ENCODE measurements at regions not wholly inside any gene's neighbourhood (a gene's known extent, or its start where the extent isn't known, plus 50 kb on each side); places are given as distances from the start of the nearest gene placed in this dataset.
"Not testable (repeated sequence)": the region's sequence is repeated elsewhere in the genome, so short reads cannot be mapped to it uniquely, and the experiment has no call there.

- ChIA-PET CTCF (no interaction called here), POLR2A (no interaction called here)
- no peak for TF ChIP-seq CTCF (IDR thresholded peaks at IDR 0.05; ENCODE audit: insufficient read depth, low read depth, low read length)
- H3K4me3 ChIP-seq (ENCODE audit: low read depth, low read length): no peak overlapping the region
- DNase-seq (ENCODE audit: low read depth): no peak
- H3K36me3 ChIP-seq (ENCODE audit: control insufficient read depth, insufficient read depth, low read length): no peaks in the 10 kb centered on the region
- H3K27me3 ChIP-seq (ENCODE audit: control insufficient read depth, insufficient read depth, low read length): no peaks in the 10 kb centered on the region
These were observed 215.9 kb downstream of the MEX3B start for GRCh38 chr15:81829918-81830317.

- no peak for TF ChIP-seq CTCF (IDR thresholded peaks at IDR 0.05; ENCODE audit: insufficient read depth, low read depth, low read length)
- ChIA-PET CTCF (no interaction called here), POLR2A (no interaction called here)
- Histone ChIP-seq H3K27me3 (ENCODE audit: control insufficient read depth, insufficient read depth, low read length) (no peaks in the 10 kb centered on the region), H3K4me3 (ENCODE audit: low read depth, low read length) (no peak overlapping the region), H3K36me3 (ENCODE audit: control insufficient read depth, insufficient read depth, low read length) (no peaks in the 10 kb centered on the region)
- no peak for DNase-seq (ENCODE audit: low read depth)
These were observed 217.7 kb downstream of the MEX3B start for GRCh38 chr15:81828135-81828534.

GRCh38 chr15:81825136-81825535, 220.7 kb downstream of the MEX3B start:
- ChIA-PET CTCF (no interaction called here), POLR2A (no interaction called here)
- Histone ChIP-seq H3K4me3 (ENCODE audit: low read depth, low read length) (no peak overlapping the region), H3K36me3 (ENCODE audit: control insufficient read depth, insufficient read depth, low read length) (no peaks in the 10 kb centered on the region), H3K27me3 (ENCODE audit: control insufficient read depth, insufficient read depth, low read length) (no peaks in the 10 kb centered on the region)
- no peak for DNase-seq (ENCODE audit: low read depth)
- TF ChIP-seq CTCF (IDR thresholded peaks at IDR 0.05; ENCODE audit: insufficient read depth, low read depth, low read length): no peak

GRCh38 chr15:81822587-81822986, 223.2 kb downstream of the MEX3B start:
- DNase-seq (ENCODE audit: low read depth); H3K36me3 ChIP-seq (ENCODE audit: control insufficient read depth, insufficient read depth, low read length); CTCF ChIA-PET; POLR2A ChIA-PET; H3K27me3 ChIP-seq (ENCODE audit: control insufficient read depth, insufficient read depth, low read length); H3K4me3 ChIP-seq (ENCODE audit: low read depth, low read length): not testable (repeated sequence)

- Histone ChIP-seq H3K27me3 (ENCODE audit: control insufficient read depth, insufficient read depth, low read length) (no peaks in the 10 kb centered on the region), H3K4me3 (ENCODE audit: low read depth, low read length) (no peak overlapping the region), H3K36me3 (ENCODE audit: control insufficient read depth, insufficient read depth, low read length) (no peaks in the 10 kb centered on the region)
- ChIA-PET POLR2A (no interaction called here), CTCF (interaction anchor here (0.7 kb wide), 1 partner anchor 23 kb away, joined by 3 read pairs; no protein-coding TSS in a partner anchor)
- DNase-seq (ENCODE audit: low read depth): no peak
- TF ChIP-seq CTCF (IDR thresholded peaks at IDR 0.05; ENCODE audit: insufficient read depth, low read depth, low read length): no peak
These were observed 225.7 kb downstream of the MEX3B start for GRCh38 chr15:81819924-81820635.

GRCh38 chr15:81814882-81815455, 230.8 kb downstream of the MEX3B start:
- Histone ChIP-seq H3K27me3 (ENCODE audit: control insufficient read depth, insufficient read depth, low read length) (no peaks in the 10 kb centered on the region), H3K36me3 (ENCODE audit: control insufficient read depth, insufficient read depth, low read length) (no peaks in the 10 kb centered on the region), H3K4me3 (ENCODE audit: low read depth, low read length) (no peak overlapping the region)
- no peak for TF ChIP-seq CTCF (IDR thresholded peaks at IDR 0.05; ENCODE audit: insufficient read depth, low read depth, low read length)
- ChIA-PET CTCF (no interaction called here), POLR2A (no interaction called here)
- DNase-seq (ENCODE audit: low read depth): no peak
